ENCODE measurements at regions not wholly inside any gene's neighbourhood (a gene's known extent, or its start where the extent isn't known, plus 50 kb on each side); places are given as distances from the start of the nearest gene placed in this dataset.

- no peaks in the 10 kb centered on the region for H3K4me1 ChIP-seq (ENCODE audit: control insufficient read depth in 3 of 3, insufficient read depth in 3 of 3, low read length in 3 of 3)
- no peak overlapping the region for H3K27ac ChIP-seq (ENCODE audit: low read depth, low read length)
- no peak overlapping the region for H3K4me3 ChIP-seq (ENCODE audit: low read length in 3 of 3)
- H3K9ac ChIP-seq (ENCODE audit: low read depth in 1 of 3, low read length in 3 of 3) = no peak overlapping the region
- H3K27me3 ChIP-seq (ENCODE audit: control insufficient read depth in 3 of 3, insufficient read depth in 3 of 3, low read length in 3 of 3) = no peaks in the 10 kb centered on the region
- H3K9me3 ChIP-seq (ENCODE audit: control insufficient read depth in 3 of 3, low read length in 3 of 3) = peaks cover 0 to 4% (median 0%) of the 10 kb centered on the region in 3 donors
- H3K36me3 ChIP-seq (ENCODE audit: control insufficient read depth in 3 of 3, insufficient read depth in 3 of 3, low read length in 3 of 3) = no peaks in the 10 kb centered on the region
Observed at GRCh38 chr5:130964231-130965202, 200.5 kb downstream of the HINT1 start.

DNA sequence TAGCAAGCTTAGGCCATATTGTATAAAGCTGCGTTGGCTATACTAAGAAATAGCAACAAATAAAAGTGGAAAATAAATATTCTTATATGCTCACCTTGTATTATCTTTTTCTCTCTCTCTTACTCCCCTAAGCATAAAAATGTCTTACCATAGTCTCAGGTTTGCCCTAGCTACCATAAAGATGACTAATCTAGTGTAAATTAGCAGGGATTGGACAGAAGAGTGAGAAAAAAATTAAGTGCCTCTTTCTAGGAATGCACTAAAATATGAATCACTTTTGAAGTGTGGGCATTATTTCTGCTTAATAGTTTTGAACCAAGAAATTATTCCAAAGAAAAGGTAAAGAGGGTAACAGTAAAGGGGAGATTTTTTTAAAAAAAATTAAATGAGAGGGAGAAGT is 201.3 kb downstream of the HINT1 start:
- Histone ChIP-seq H3K27ac (ENCODE audit: low read depth, low read length) (no peak overlapping the region), H3K9me3 (ENCODE audit: control insufficient read depth in 3 of 3, low read length in 3 of 3) (peaks cover 0 to 4% (median 0%) of the 10 kb centered on the region in 3 donors), H3K36me3 (ENCODE audit: control insufficient read depth in 3 of 3, insufficient read depth in 3 of 3, low read length in 3 of 3) (no peaks in the 10 kb centered on the region), H3K27me3 (ENCODE audit: control insufficient read depth in 3 of 3, insufficient read depth in 3 of 3, low read length in 3 of 3) (no peaks in the 10 kb centered on the region), H3K9ac (ENCODE audit: low read depth in 1 of 3, low read length in 3 of 3) (no peak overlapping the region), H3K4me3 (ENCODE audit: low read length in 3 of 3) (no peak overlapping the region), H3K4me1 (ENCODE audit: control insufficient read depth in 3 of 3, insufficient read depth in 3 of 3, low read length in 3 of 3) (no peaks in the 10 kb centered on the region)

- Histone ChIP-seq H3K27me3 (ENCODE audit: control insufficient read depth in 3 of 3, insufficient read depth in 3 of 3, low read length in 3 of 3) (no peaks in the 10 kb centered on the region), H3K27ac (ENCODE audit: low read depth, low read length) (no peak overlapping the region), H3K9me3 (ENCODE audit: control insufficient read depth in 3 of 3, low read length in 3 of 3) (no peaks in the 10 kb centered on the region), H3K4me3 (ENCODE audit: low read length in 3 of 3) (no peak overlapping the region), H3K36me3 (ENCODE audit: control insufficient read depth in 3 of 3, insufficient read depth in 3 of 3, low read length in 3 of 3) (no peaks in the 10 kb centered on the region), H3K9ac (ENCODE audit: low read depth in 1 of 3, low read length in 3 of 3) (no peak overlapping the region), H3K4me1 (ENCODE audit: control insufficient read depth in 3 of 3, insufficient read depth in 3 of 3, low read length in 3 of 3) (no peaks in the 10 kb centered on the region)
Observed at GRCh38 chr5:130957151-130957550, 207.9 kb downstream of the HINT1 start.

- Histone ChIP-seq H3K9me3 (ENCODE audit: control insufficient read depth in 3 of 3, low read length in 3 of 3) (no peaks in the 10 kb centered on the region), H3K27me3 (ENCODE audit: control insufficient read depth in 3 of 3, insufficient read depth in 3 of 3, low read length in 3 of 3) (no peaks in the 10 kb centered on the region), H3K4me1 (ENCODE audit: control insufficient read depth in 3 of 3, insufficient read depth in 3 of 3, low read length in 3 of 3) (no peaks in the 10 kb centered on the region), H3K27ac (ENCODE audit: low read depth, low read length) (no peak overlapping the region), H3K9ac (ENCODE audit: low read depth in 1 of 3, low read length in 3 of 3) (no peak overlapping the region), H3K4me3 (ENCODE audit: low read length in 3 of 3) (no peak overlapping the region), H3K36me3 (ENCODE audit: control insufficient read depth in 3 of 3, insufficient read depth in 3 of 3, low read length in 3 of 3) (no peaks in the 10 kb centered on the region)
Observed at GRCh38 chr5:130955041-130955440, 210.0 kb downstream of the HINT1 start.

DNA sequence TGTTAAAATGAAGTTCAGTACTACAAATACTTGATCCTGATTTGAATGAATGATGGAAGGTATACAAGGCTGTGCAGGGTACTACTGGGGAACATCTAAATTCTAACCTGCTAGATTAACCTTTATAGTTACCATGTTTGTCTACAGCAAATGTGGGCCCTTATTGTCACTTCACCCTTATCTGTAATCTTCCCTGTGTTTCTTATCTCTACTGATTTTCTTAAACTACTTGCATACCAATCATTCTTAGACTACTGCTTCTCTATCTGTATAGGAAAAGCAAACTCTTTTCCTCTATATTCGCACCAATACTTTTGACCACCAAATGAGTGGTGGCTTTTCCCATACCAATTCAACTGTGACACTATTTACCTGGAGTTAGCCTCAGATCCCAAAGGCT is 210.7 kb downstream of the HINT1 start:
- Histone ChIP-seq H3K27me3 (ENCODE audit: control insufficient read depth in 3 of 3, insufficient read depth in 3 of 3, low read length in 3 of 3) (no peaks in the 10 kb centered on the region), H3K9ac (ENCODE audit: low read depth in 1 of 3, low read length in 3 of 3) (no peak overlapping the region), H3K9me3 (ENCODE audit: control insufficient read depth in 3 of 3, low read length in 3 of 3) (no peaks in the 10 kb centered on the region), H3K4me3 (ENCODE audit: low read length in 3 of 3) (no peak overlapping the region), H3K36me3 (ENCODE audit: control insufficient read depth in 3 of 3, insufficient read depth in 3 of 3, low read length in 3 of 3) (no peaks in the 10 kb centered on the region), H3K27ac (ENCODE audit: low read depth, low read length) (no peak overlapping the region), H3K4me1 (ENCODE audit: control insufficient read depth in 3 of 3, insufficient read depth in 3 of 3, low read length in 3 of 3) (no peaks in the 10 kb centered on the region)

- H3K27ac ChIP-seq (ENCODE audit: low read depth, low read length) = no peak overlapping the region
- H3K4me3 ChIP-seq (ENCODE audit: low read length in 3 of 3) = no peak overlapping the region
- H3K9ac ChIP-seq (ENCODE audit: low read depth in 1 of 3, low read length in 3 of 3) = no peak overlapping the region
Observed at GRCh38 chr5:130939059-130939458, 226.0 kb downstream of the HINT1 start.

GRCh38 chr5:130937046-130937445 is 228.0 kb downstream of the HINT1 start:
- Histone ChIP-seq H3K9ac (ENCODE audit: low read depth in 1 of 3, low read length in 3 of 3) (no peak overlapping the region), H3K9me3 (ENCODE audit: control insufficient read depth in 3 of 3, low read length in 3 of 3) (no peaks in the 10 kb centered on the region), H3K27ac (ENCODE audit: low read depth, low read length) (no peak overlapping the region), H3K4me3 (ENCODE audit: low read length in 3 of 3) (no peak overlapping the region), H3K36me3 (ENCODE audit: control insufficient read depth in 3 of 3, insufficient read depth in 3 of 3, low read length in 3 of 3) (no peaks in the 10 kb centered on the region), H3K27me3 (ENCODE audit: control insufficient read depth in 3 of 3, insufficient read depth in 3 of 3, low read length in 3 of 3) (no peaks in the 10 kb centered on the region), H3K4me1 (ENCODE audit: control insufficient read depth in 3 of 3, insufficient read depth in 3 of 3, low read length in 3 of 3) (no peaks in the 10 kb centered on the region)

More at GRCh38 chr5:130939059-130939458, 226.0 kb downstream of the HINT1 start:
- H3K36me3 ChIP-seq (ENCODE audit: control insufficient read depth in 3 of 3, insufficient read depth in 3 of 3, low read length in 3 of 3) = no peaks in the 10 kb centered on the region
- no peaks in the 10 kb centered on the region for H3K9me3 ChIP-seq (ENCODE audit: control insufficient read depth in 3 of 3, low read length in 3 of 3)
- no peaks in the 10 kb centered on the region for H3K27me3 ChIP-seq (ENCODE audit: control insufficient read depth in 3 of 3, insufficient read depth in 3 of 3, low read length in 3 of 3)
- no peaks in the 10 kb centered on the region for H3K4me1 ChIP-seq (ENCODE audit: control insufficient read depth in 3 of 3, insufficient read depth in 3 of 3, low read length in 3 of 3)

DNA sequence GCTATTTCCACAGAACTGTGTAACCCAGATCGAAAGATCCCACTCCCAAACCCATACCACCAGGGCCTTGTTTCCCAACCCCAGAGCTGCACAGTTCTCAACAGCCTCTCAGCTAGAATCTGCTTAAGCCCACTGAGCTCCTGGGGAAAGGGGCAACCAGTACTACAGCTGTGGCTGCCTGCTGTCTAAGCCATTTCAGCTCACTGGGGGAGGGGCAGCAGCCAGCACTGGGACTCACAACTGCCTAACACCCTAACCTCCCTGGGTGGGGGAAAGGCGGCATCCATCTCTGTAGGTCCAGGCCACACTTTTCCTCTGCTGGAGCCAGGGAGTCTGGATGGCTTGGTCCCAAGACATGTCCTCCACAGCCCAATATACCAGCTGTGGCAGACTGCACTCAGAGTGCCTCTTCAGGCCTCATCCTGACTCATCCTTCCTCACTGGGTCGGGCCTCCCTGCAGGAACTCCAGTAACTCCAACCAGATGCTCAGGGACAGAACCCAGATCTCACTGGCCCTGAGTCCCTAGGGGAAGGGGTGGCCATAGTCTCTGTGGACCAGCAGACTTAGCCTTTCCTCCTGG is 241.4 kb downstream of the HINT1 start:
- Histone ChIP-seq H3K4me3 (ENCODE audit: low read length in 3 of 3) (no peak overlapping the region), H3K36me3 (ENCODE audit: control insufficient read depth in 3 of 3, insufficient read depth in 3 of 3, low read length in 3 of 3) (no peaks in the 10 kb centered on the region)

GRCh38 chr5:130912088-130912487 is 253.0 kb downstream of the HINT1 start:
- Histone ChIP-seq H3K4me1 (ENCODE audit: control insufficient read depth in 3 of 3, insufficient read depth in 3 of 3, low read length in 3 of 3) (no peaks in the 10 kb centered on the region), H3K36me3 (ENCODE audit: control insufficient read depth in 3 of 3, insufficient read depth in 3 of 3, low read length in 3 of 3) (no peaks in the 10 kb centered on the region), H3K4me3 (ENCODE audit: low read length in 3 of 3) (no peak overlapping the region), H3K27ac (ENCODE audit: low read depth, low read length) (no peak overlapping the region), H3K27me3 (ENCODE audit: control insufficient read depth in 3 of 3, insufficient read depth in 3 of 3, low read length in 3 of 3) (no peaks in the 10 kb centered on the region), H3K9ac (ENCODE audit: low read depth in 1 of 3, low read length in 3 of 3) (no peak overlapping the region), H3K9me3 (ENCODE audit: control insufficient read depth in 3 of 3, low read length in 3 of 3) (no peaks in the 10 kb centered on the region)

More for the DNA sequence above, 241.4 kb downstream of the HINT1 start:
- no peaks in the 10 kb centered on the region for H3K27me3 ChIP-seq (ENCODE audit: control insufficient read depth in 3 of 3, insufficient read depth in 3 of 3, low read length in 3 of 3)
- H3K9me3 ChIP-seq (ENCODE audit: control insufficient read depth in 3 of 3, low read length in 3 of 3) = no peaks in the 10 kb centered on the region
- H3K9ac ChIP-seq (ENCODE audit: low read depth in 1 of 3, low read length in 3 of 3) = no peak overlapping the region
- H3K27ac ChIP-seq (ENCODE audit: low read depth, low read length) = no peak overlapping the region
- no peaks in the 10 kb centered on the region for H3K4me1 ChIP-seq (ENCODE audit: control insufficient read depth in 3 of 3, insufficient read depth in 3 of 3, low read length in 3 of 3)

- H3K4me1 ChIP-seq (ENCODE audit: control insufficient read depth in 3 of 3, insufficient read depth in 3 of 3, low read length in 3 of 3) = no peaks in the 10 kb centered on the region
- no peaks in the 10 kb centered on the region for H3K36me3 ChIP-seq (ENCODE audit: control insufficient read depth in 3 of 3, insufficient read depth in 3 of 3, low read length in 3 of 3)
- H3K27me3 ChIP-seq (ENCODE audit: control insufficient read depth in 3 of 3, insufficient read depth in 3 of 3, low read length in 3 of 3) = no peaks in the 10 kb centered on the region
- no peak overlapping the region for H3K9ac ChIP-seq (ENCODE audit: low read depth in 1 of 3, low read length in 3 of 3)
- no peak overlapping the region for H3K27ac ChIP-seq (ENCODE audit: low read depth, low read length)
- no peaks in the 10 kb centered on the region for H3K9me3 ChIP-seq (ENCODE audit: control insufficient read depth in 3 of 3, low read length in 3 of 3)
- no peak overlapping the region for H3K4me3 ChIP-seq (ENCODE audit: low read length in 3 of 3)
Observed at GRCh38 chr5:130908186-130908585, 256.9 kb downstream of the HINT1 start.

Data from skeletal muscle tissue (tissue), 3 donors.